ENCODE measurements at regions not wholly inside any gene's neighbourhood (a gene's known extent, or its start where the extent isn't known, plus 50 kb on each side); places are given as distances from the start of the nearest gene placed in this dataset.

DNA sequence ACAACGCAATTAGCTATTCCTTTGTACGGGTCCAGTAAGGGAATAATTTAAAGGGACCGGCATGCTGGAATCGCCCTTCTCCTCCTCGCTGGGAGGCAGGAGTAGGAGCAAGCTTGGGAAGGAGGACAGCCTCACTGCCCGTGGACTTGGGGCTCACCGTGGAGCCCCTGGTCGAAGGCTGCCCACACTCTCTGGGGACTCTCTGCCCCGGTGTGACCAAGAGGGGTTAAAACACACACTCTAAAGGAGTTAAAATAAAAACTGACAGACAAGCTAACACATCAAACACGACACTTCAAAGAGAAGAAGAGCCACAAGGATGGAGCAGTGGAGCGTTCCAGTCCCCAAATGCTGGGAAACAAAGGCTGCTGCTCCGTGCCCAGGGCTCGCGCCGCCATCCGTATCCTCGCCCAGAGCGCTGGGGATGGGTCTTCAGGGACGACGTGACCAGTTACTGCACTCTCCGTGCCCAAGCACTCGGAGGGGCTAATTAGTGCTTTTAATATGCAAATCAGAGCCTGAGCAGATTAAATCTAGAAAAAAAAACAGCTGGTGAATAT lies 123.3 kb downstream of the PAPOLA start:
- TF ChIP-seq, protein P1, sequence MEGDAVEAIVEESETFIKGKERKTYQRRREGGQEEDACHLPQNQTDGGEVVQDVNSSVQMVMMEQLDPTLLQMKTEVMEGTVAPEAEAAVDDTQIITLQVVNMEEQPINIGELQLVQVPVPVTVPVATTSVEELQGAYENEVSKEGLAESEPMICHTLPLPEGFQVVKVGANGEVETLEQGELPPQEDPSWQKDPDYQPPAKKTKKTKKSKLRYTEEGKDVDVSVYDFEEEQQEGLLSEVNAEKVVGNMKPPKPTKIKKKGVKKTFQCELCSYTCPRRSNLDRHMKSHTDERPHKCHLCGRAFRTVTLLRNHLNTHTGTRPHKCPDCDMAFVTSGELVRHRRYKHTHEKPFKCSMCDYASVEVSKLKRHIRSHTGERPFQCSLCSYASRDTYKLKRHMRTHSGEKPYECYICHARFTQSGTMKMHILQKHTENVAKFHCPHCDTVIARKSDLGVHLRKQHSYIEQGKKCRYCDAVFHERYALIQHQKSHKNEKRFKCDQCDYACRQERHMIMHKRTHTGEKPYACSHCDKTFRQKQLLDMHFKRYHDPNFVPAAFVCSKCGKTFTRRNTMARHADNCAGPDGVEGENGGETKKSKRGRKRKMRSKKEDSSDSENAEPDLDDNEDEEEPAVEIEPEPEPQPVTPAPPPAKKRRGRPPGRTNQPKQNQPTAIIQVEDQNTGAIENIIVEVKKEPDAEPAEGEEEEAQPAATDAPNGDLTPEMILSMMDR (IDR thresholded peaks at IDR 0.05), result no peak
- no peak for TF ChIP-seq POLR2A (IDR thresholded peaks at IDR 0.05)
- TF ChIP-seq POLR2AphosphoS5 (IDR thresholded peaks at IDR 0.05), result no peak
- no peak for TF ChIP-seq EP300 (IDR thresholded peaks at IDR 0.05)
